ENCODE measurements at regions not wholly inside any gene's neighbourhood (a gene's known extent, or its start where the extent isn't known, plus 50 kb on each side); places are given as distances from the start of the nearest gene placed in this dataset.

DNA sequence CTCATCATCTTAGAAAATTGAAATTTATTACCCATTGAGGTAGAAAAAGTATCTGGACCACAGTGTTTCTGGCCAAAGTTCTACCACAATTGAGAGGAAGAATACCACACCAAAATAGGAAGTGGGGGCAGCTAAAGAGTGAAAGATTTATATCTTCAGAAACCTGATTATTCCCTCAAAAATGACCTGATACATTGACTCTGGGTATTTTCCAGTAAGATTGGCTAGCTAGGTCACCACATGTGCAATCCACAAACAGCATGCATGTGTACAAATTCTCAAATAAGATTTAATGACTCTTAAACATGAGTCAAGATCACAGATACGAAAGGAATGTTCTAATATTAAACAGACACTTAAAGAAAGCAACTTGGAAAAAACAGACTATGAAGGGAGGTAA lies 1516.2 kb upstream of the PCDH20 start:
- TF ChIP-seq ARNTL (CRISPR knock-in tag; IDR thresholded peaks at IDR 0.05; ENCODE audit: borderline replicate concordance, low read depth) (no peak), ZFP30 (CRISPR knock-in tag; IDR thresholded peaks at IDR 0.05) (no peak), ZC3H10 (CRISPR knock-in tag; IDR thresholded peaks at IDR 0.05) (0 out of 2 replicates have a peak, but pooled peaks have one; percentile 39), RARB (CRISPR knock-in tag; IDR thresholded peaks at IDR 0.05) (0 out of 2 replicates have a peak, but pooled peaks have one; percentile 58), ZNF70 (CRISPR knock-in tag; IDR thresholded peaks at IDR 0.05) (no peak)
